ENCODE measurements at regions not wholly inside any gene's neighbourhood (a gene's known extent, or its start where the extent isn't known, plus 50 kb on each side); places are given as distances from the start of the nearest gene placed in this dataset.

GRCh38 chr15:26352909-26353308, 420.0 kb downstream of the GABRB3 start:
- no peak for TF ChIP-seq EZH2 (IDR thresholded peaks at IDR 0.05; ENCODE audit: borderline replicate concordance)
- TF ChIP-seq CTCF (IDR thresholded peaks at IDR 0.05; ENCODE audit: poor library complexity): no peak
- no peak for TF ChIP-seq EZH2phosphoT487 (IDR thresholded peaks at IDR 0.05; ENCODE audit: low read depth, severe bottlenecking, unreplicated experiment)

Measured in hepatocyte (in vitro differentiated cells).